Breast epithelium (tissue), 4 donors: ENCODE measurements at regions not wholly inside any gene's neighbourhood (a gene's known extent, or its start where the extent isn't known, plus 50 kb on each side); places are given as distances from the start of the nearest gene placed in this dataset.

Experiments
- DNase-seq, 2 donors: peaks; one replicate each; pipeline ENCODE4 v3.0.0-alpha.2; 2019; ENCODE audit warnings: low spot score in 2 of 2
- H3K27ac ChIP-seq, 2 donors: fragments of 200-600 bp; sonication (generic) in 1 of 2; one replicate each; pipeline ENCODE4 v1.5.1; 2016 to 2019; ENCODE audit warnings: mild to moderate bottlenecking in 1 of 2
- H3K27me3 ChIP-seq, 2 donors: fragments of 200-600 bp; sonication (generic) in 1 of 2; one replicate each; pipeline versions ENCODE4 v1.5.1 to v1.6.0; 2017 to 2019; ENCODE audit warnings: control low read depth in 1 of 2, mild to moderate bottlenecking in 1 of 2
- H3K36me3 ChIP-seq: fragments of 200-600 bp; one replicate; pipeline ENCODE4 v1.5.1; 2019
- H3K4me1 ChIP-seq, 2 donors: fragments of 200-600 bp; sonication (generic); one replicate each; pipeline ENCODE4 v1.5.1; 2016 to 2019; ENCODE audit warnings: control low read depth in 1 of 2
- H3K4me3 ChIP-seq, 3 donors: fragments of 200-600 bp; sonication (generic); 1 replicate in 2 of 3; 2 replicates in 1 of 3; pipeline ENCODE4 v1.5.1; 2016 to 2019; ENCODE audit warnings: mild to moderate bottlenecking in 3 of 3, moderate library complexity in 2 of 3
- H3K9me3 ChIP-seq, 2 donors: fragments of 200-600 bp; sonication (generic) in 1 of 2; one replicate each; pipeline ENCODE4 v1.5.1; 2016 to 2019; ENCODE audit warnings: control low read depth in 1 of 2
- CTCF ChIP-seq, 3 donors: fragments of 450-650 bp; IDR thresholded peaks; one replicate each; pipeline ENCODE4 v1.5.1; 2016 to 2017; ENCODE audit warnings: antibody characterized with exemption in 3 of 3, mild to moderate bottlenecking in 3 of 3, moderate library complexity in 3 of 3
- POLR2A ChIP-seq: fragments of 450-650 bp; IDR thresholded peaks from one replicate; pipeline ENCODE4 v1.6.1; 2016; ENCODE audit warnings: antibody characterized with exemption, mild to moderate bottlenecking, moderate library complexity
- POLR2AphosphoS5 ChIP-seq, 3 donors: sonication (generic); formaldehyde crosslinking; IDR thresholded peaks; one replicate each; pipeline ENCODE4 v1.6.1; 2017; ENCODE audit warnings: antibody characterized with exemption in 3 of 3
- intact Hi-C: fragments of 100-400 bp; cut with DNase I; formaldehyde crosslinking; loops from one replicate; pipeline ENCODE4 v1.15.1; 2023; ENCODE audit warnings: low total_unique reads

- DNase-seq, result no peak
- TF ChIP-seq CTCF (IDR thresholded peaks at IDR 0.05), result no peak
- no peak for TF ChIP-seq POLR2A
- no peak for TF ChIP-seq POLR2AphosphoS5 (IDR thresholded peaks at IDR 0.05)
- Histone ChIP-seq H3K9me3 (no peaks in the 10 kb centered on the region), H3K4me3 (no peak overlapping the region), H3K36me3 (no peaks in the 10 kb centered on the region), H3K4me1 (no peaks in the 10 kb centered on the region), H3K27ac (no peak overlapping the region), H3K27me3 (no peaks in the 10 kb centered on the region)
- intact Hi-C loops, result loop anchor here (10.0 kb wide), 1 partner anchor 1160 kb away; no protein-coding TSS in a partner anchor
Observed at GRCh38 chr4:123104310-123105025, 182.1 kb upstream of the NUDT6 start.

- Histone ChIP-seq H3K4me3 (no peak overlapping the region), H3K27me3 (no peaks in the 10 kb centered on the region), H3K9me3 (no peaks in the 10 kb centered on the region), H3K4me1 (no peaks in the 10 kb centered on the region), H3K36me3 (no peaks in the 10 kb centered on the region), H3K27ac (no peak overlapping the region)
- no peak for DNase-seq
- TF ChIP-seq CTCF (IDR thresholded peaks at IDR 0.05), result no peak
- TF ChIP-seq POLR2AphosphoS5 (IDR thresholded peaks at IDR 0.05), result no peak
- no peak for TF ChIP-seq POLR2A
- intact Hi-C loops, result loop anchor here (10.0 kb wide), 1 partner anchor 1160 kb away; no protein-coding TSS in a partner anchor
Observed at GRCh38 chr4:123105026-123105420, 182.6 kb upstream of the NUDT6 start.

GRCh38 chr4:123106747-123107146 is 184.3 kb upstream of the NUDT6 start:
- H3K27ac ChIP-seq, result no peak overlapping the region
- no peaks in the 10 kb centered on the region for H3K36me3 ChIP-seq
- no peak for DNase-seq
- TF ChIP-seq POLR2AphosphoS5 (IDR thresholded peaks at IDR 0.05), result no peak
- no peak for TF ChIP-seq POLR2A
- TF ChIP-seq CTCF (IDR thresholded peaks at IDR 0.05), result no peak
- H3K4me1 ChIP-seq, result no peaks in the 10 kb centered on the region
- H3K4me3 ChIP-seq, result no peak overlapping the region
- no peaks in the 10 kb centered on the region for H3K27me3 ChIP-seq
- no peaks in the 10 kb centered on the region for H3K9me3 ChIP-seq
- intact Hi-C loops, result loop anchor here (10.0 kb wide), 1 partner anchor 1158 kb away; no protein-coding TSS in a partner anchor

GRCh38 chr4:123107444-123108252 is 185.3 kb upstream of the NUDT6 start:
- H3K27ac ChIP-seq, result no peak overlapping the region
- no peaks in the 10 kb centered on the region for H3K4me1 ChIP-seq
- no peaks in the 10 kb centered on the region for H3K9me3 ChIP-seq
- H3K27me3 ChIP-seq, result no peaks in the 10 kb centered on the region
- TF ChIP-seq POLR2A (no peak), CTCF (IDR thresholded peaks at IDR 0.05) (no peak), POLR2AphosphoS5 (IDR thresholded peaks at IDR 0.05) (no peak)
- DNase-seq, result no peak
- intact Hi-C loops, result loop anchor here (10.0 kb wide), 1 partner anchor 1157 kb away; no protein-coding TSS in a partner anchor
- H3K4me3 ChIP-seq, result no peak overlapping the region
- no peaks in the 10 kb centered on the region for H3K36me3 ChIP-seq

- no peak overlapping the region for H3K27ac ChIP-seq
- H3K4me3 ChIP-seq, result no peak overlapping the region
- H3K27me3 ChIP-seq, result no peaks in the 10 kb centered on the region
- peaks cover 4% of the 10 kb centered on the region in 2 donors for H3K9me3 ChIP-seq
- H3K4me1 ChIP-seq, result no peaks in the 10 kb centered on the region
- DNase-seq, result no peak
- intact Hi-C loops, result loop anchor here (10.0 kb wide), 1 partner anchor 1156 kb away; no protein-coding TSS in a partner anchor
- no peak for TF ChIP-seq CTCF (IDR thresholded peaks at IDR 0.05)
- TF ChIP-seq POLR2AphosphoS5 (IDR thresholded peaks at IDR 0.05), result no peak
- TF ChIP-seq POLR2A, result no peak
- no peaks in the 10 kb centered on the region for H3K36me3 ChIP-seq
Observed at GRCh38 chr4:123109139-123109538, 186.7 kb upstream of the NUDT6 start.
